ENCODE measurements at regions not wholly inside any gene's neighbourhood (a gene's known extent, or its start where the extent isn't known, plus 50 kb on each side); places are given as distances from the start of the nearest gene placed in this dataset.

- TF ChIP-seq CTCF (IDR thresholded peaks at IDR 0.05) (no peak), POLR2A (IDR thresholded peaks at IDR 0.05) (no peak)
These were observed 61.4 kb upstream of the DBX2 start for GRCh38 chr12:45112306-45112705.

All from adrenal gland (tissue), 5 donors.